ENCODE measurements at regions not wholly inside any gene's neighbourhood (a gene's known extent, or its start where the extent isn't known, plus 50 kb on each side); places are given as distances from the start of the nearest gene placed in this dataset.
"Not testable (repeated sequence)": the region's sequence is repeated elsewhere in the genome, so short reads cannot be mapped to it uniquely, and the experiment has no call there.

- DNase-seq: no peak
Observed at GRCh38 chr9:135369412-135369990, 110.1 kb upstream of the PPP1R26 start.

- DNase-seq: no peak
Observed at GRCh38 chr9:135370411-135371375, 108.9 kb upstream of the PPP1R26 start.

GRCh38 chr9:135371535-135371934 is 108.0 kb upstream of the PPP1R26 start:
- DNase-seq: no peak

GRCh38 chr9:135372036-135372435 is 107.5 kb upstream of the PPP1R26 start:
- DNase-seq: no peak

GRCh38 chr9:135372501-135373008 is 107.0 kb upstream of the PPP1R26 start:
- no peak for DNase-seq

GRCh38 chr9:135373151-135373685 is 106.4 kb upstream of the PPP1R26 start:
- DNase-seq: no peak

- no peak for DNase-seq
Observed at GRCh38 chr9:135373820-135374219, 105.8 kb upstream of the PPP1R26 start.

GRCh38 chr9:135374591-135374990 is 105.0 kb upstream of the PPP1R26 start:
- no peak for DNase-seq

- DNase-seq: no peak
Observed at GRCh38 chr9:135375001-135375400, 104.6 kb upstream of the PPP1R26 start.

GRCh38 chr9:135376511-135377265 is 102.9 kb upstream of the PPP1R26 start:
- DNase-seq: no peak

- no peak for DNase-seq
Observed at GRCh38 chr9:135377431-135377830, 102.2 kb upstream of the PPP1R26 start.

- DNase-seq: no peak
Observed at GRCh38 chr9:135378751-135379150, 100.8 kb upstream of the PPP1R26 start.

- peak; percentile 9 for DNase-seq
Observed at GRCh38 chr9:135379540-135380267, 99.9 kb upstream of the PPP1R26 start.

- no peak for DNase-seq
Observed at GRCh38 chr9:135380311-135380960, 99.1 kb upstream of the PPP1R26 start.

GRCh38 chr9:135381762-135382310 is 97.7 kb upstream of the PPP1R26 start:
- DNase-seq: no peak

- DNase-seq: no peak
Observed at GRCh38 chr9:135384226-135384625, 95.4 kb upstream of the PPP1R26 start.

- DNase-seq: not testable (repeated sequence)
Observed at GRCh38 chr9:135384815-135385405, 94.7 kb upstream of the PPP1R26 start.

GRCh38 chr9:135385793-135386192 is 93.8 kb upstream of the PPP1R26 start:
- DNase-seq: no peak

- no peak for DNase-seq
Observed at GRCh38 chr9:135387976-135388375, 91.6 kb upstream of the PPP1R26 start.

- DNase-seq: no peak
Observed at GRCh38 chr9:135388530-135388929, 91.1 kb upstream of the PPP1R26 start.

- no peak for DNase-seq
Observed at GRCh38 chr9:135391759-135392158, 87.8 kb upstream of the PPP1R26 start.
